ENCODE measurements at regions not wholly inside any gene's neighbourhood (a gene's known extent, or its start where the extent isn't known, plus 50 kb on each side); places are given as distances from the start of the nearest gene placed in this dataset.

DNA sequence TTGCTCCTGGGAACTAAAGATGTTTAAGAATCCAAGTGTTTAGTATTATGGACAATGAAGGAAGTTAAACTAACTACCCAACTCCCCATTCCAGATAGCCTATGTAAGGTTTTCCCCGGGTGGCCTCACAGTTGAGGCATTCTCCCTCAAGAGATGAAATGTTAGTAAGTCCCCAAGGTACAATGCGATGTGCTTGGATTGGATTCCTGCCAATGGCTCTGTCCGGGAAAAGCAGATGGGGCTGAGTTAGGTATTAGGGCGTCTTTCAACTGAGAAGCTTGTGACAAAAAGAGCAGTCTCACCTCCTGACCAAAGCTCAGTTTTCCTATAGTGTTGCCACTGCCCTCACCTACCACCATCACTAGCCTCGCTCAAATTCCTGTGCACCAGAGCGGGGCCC, 64.8 kb upstream of the E2F7 start:
- no peak for FAIRE-seq
- CTCF ChIA-PET: no interaction called here

DNA sequence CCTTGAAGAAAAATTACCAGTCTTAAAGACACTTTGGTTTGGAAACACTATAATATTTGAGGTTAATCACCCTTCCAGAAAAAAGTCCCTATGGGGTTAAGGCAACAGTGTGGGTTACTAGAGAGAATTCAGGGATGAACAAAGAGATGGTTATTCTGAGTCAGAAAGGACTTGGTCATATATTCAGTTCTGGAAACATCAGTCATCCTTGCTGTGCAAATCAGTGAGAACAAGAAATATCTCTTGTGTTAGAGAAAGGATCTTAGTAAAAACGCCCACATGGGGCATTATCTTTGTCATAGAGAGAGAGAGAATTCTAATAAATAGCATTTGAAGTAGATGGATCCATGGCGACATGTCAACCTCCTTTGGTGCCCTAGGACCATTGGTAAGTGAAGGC, 59.4 kb upstream of the E2F7 start:
- no peak overlapping the region for H3K4me3 ChIP-seq
- H3K27ac ChIP-seq: no peak overlapping the region
- POLR2A ChIA-PET: no interaction called here
- WGBS (ENCODE audit: missing lambda C conversion rate): 9% methylated on average over 2 of the region's 2 CpGs
- FAIRE-seq (no peak), ATAC-seq (no peak), DNase-seq (ENCODE audit: low read depth in 1 of 2, low spot score in 1 of 2) (no peak)
- H3K4me2 ChIP-seq: no peak overlapping the region
- H3K9me3 ChIP-seq: no peaks in the 10 kb centered on the region
- H3K4me1 ChIP-seq: peaks cover 30% of the 10 kb centered on the region
- TF ChIP-seq GATA3 (IDR thresholded peaks at IDR 0.05; ENCODE audit: borderline replicate concordance) (no peak), POLR2A (IDR thresholded peaks at IDR 0.05; ENCODE audit: low read length) (no peak), HDAC2 (IDR thresholded peaks at IDR 0.05) (no peak), RCOR1 (IDR thresholded peaks at IDR 0.05; ENCODE audit: low read depth, low read length) (no peak), HEYL (CRISPR knock-in tag; IDR thresholded peaks at IDR 0.05) (no peak), FOSB (CRISPR knock-in tag; IDR thresholded peaks at IDR 0.05) (no peak), MAFK (IDR thresholded peaks at IDR 0.05; ENCODE audit: partially characterized antibody) (no peak), RAD21 (conservative IDR thresholded peaks at IDR 0.05 in 1 of 2, IDR thresholded peaks at IDR 0.05 in 1 of 2) (no peak), RNF2 (IDR thresholded peaks at IDR 0.05; ENCODE audit: borderline replicate concordance, low read depth) (no peak), CBX8 (IDR thresholded peaks at IDR 0.05) (no peak), SREBF2 (IDR thresholded peaks at IDR 0.05) (no peak)
- TF ChIP-seq, protein P1, sequence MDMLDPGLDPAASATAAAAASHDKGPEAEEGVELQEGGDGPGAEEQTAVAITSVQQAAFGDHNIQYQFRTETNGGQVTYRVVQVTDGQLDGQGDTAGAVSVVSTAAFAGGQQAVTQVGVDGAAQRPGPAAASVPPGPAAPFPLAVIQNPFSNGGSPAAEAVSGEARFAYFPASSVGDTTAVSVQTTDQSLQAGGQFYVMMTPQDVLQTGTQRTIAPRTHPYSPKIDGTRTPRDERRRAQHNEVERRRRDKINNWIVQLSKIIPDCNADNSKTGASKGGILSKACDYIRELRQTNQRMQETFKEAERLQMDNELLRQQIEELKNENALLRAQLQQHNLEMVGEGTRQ (IDR thresholded peaks at IDR 0.05): no peak
- TF ChIP-seq, protein P2, sequence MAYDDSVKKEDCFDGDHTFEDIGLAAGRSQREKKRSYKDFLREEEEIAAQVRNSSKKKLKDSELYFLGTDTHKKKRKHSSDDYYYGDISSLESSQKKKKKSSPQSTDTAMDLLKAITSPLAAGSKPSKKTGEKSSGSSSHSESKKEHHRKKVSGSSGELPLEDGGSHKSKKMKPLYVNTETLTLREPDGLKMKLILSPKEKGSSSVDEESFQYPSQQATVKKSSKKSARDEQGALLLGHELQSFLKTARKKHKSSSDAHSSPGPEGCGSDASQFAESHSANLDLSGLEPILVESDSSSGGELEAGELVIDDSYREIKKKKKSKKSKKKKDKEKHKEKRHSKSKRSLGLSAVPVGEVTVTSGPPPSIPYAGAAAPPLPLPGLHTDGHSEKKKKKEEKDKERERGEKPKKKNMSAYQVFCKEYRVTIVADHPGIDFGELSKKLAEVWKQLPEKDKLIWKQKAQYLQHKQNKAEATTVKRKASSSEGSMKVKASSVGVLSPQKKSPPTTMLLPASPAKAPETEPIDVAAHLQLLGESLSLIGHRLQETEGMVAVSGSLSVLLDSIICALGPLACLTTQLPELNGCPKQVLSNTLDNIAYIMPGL (CRISPR knock-in tag; IDR thresholded peaks at IDR 0.05; ENCODE audit: borderline replicate concordance): no peak
- TF ChIP-seq, protein P3, sequence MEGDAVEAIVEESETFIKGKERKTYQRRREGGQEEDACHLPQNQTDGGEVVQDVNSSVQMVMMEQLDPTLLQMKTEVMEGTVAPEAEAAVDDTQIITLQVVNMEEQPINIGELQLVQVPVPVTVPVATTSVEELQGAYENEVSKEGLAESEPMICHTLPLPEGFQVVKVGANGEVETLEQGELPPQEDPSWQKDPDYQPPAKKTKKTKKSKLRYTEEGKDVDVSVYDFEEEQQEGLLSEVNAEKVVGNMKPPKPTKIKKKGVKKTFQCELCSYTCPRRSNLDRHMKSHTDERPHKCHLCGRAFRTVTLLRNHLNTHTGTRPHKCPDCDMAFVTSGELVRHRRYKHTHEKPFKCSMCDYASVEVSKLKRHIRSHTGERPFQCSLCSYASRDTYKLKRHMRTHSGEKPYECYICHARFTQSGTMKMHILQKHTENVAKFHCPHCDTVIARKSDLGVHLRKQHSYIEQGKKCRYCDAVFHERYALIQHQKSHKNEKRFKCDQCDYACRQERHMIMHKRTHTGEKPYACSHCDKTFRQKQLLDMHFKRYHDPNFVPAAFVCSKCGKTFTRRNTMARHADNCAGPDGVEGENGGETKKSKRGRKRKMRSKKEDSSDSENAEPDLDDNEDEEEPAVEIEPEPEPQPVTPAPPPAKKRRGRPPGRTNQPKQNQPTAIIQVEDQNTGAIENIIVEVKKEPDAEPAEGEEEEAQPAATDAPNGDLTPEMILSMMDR (IDR thresholded peaks at IDR 0.05): no peak
- CTCF ChIA-PET: no interaction called here

More for the DNA sequence above, 64.8 kb upstream of the E2F7 start:
- Histone ChIP-seq H3K27ac (no peak overlapping the region), H3K4me1 (no peaks in the 10 kb centered on the region), H3K9me3 (no peaks in the 10 kb centered on the region), H3K4me2 (no peak overlapping the region), H3K4me3 (no peak overlapping the region)
- ATAC-seq: no peak
- 7% methylated on average over 6 of the region's 6 CpGs for WGBS (ENCODE audit: missing lambda C conversion rate)
- no peak for TF ChIP-seq JUN (IDR thresholded peaks at IDR 0.05)
- TF ChIP-seq RNF2 (IDR thresholded peaks at IDR 0.05; ENCODE audit: borderline replicate concordance, low read depth): no peak
- no peak for TF ChIP-seq MYC (IDR thresholded peaks at IDR 0.05; ENCODE audit: borderline replicate concordance, low read length)
- no peak for TF ChIP-seq ZSCAN20 (CRISPR knock-in tag; IDR thresholded peaks at IDR 0.05)
- TF ChIP-seq NR3C1 (IDR thresholded peaks at IDR 0.05): no peak
- TF ChIP-seq, protein P4, sequence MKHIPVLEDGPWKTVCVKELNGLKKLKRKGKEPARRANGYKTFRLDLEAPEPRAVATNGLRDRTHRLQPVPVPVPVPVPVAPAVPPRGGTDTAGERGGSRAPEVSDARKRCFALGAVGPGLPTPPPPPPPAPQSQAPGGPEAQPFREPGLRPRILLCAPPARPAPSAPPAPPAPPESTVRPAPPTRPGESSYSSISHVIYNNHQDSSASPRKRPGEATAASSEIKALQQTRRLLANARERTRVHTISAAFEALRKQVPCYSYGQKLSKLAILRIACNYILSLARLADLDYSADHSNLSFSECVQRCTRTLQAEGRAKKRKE (CRISPR knock-in tag; IDR thresholded peaks at IDR 0.05; ENCODE audit: low read depth): no peak
- no peak for DNase-seq (ENCODE audit: low read depth in 1 of 2, low spot score in 1 of 2)
- POLR2A ChIA-PET: no interaction called here

DNA sequence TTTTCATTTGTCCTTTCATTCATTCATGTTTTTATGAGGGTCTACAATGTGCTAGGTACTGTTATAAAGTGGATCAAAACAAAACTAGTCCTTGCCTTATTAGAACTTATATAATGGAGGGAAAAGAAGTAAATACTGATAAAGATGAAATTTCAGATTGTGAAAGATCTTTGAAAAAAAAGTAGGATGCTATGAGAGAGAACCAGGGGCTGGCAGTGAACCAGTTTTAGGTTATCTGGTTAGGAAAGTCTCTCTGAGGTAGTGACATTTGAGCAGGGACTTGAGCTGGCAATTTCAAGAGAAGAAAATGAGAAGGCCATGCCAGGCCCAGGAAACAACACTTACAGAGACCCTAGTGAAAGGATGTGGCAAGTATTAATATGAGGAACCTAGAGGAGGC, 57.3 kb upstream of the E2F7 start:
- Histone ChIP-seq H3K4me1 (peaks cover 35% of the 10 kb centered on the region), H3K9me3 (no peaks in the 10 kb centered on the region), H3K4me3 (no peak overlapping the region), H3K4me2 (peak overlapping the region; percentile 58), H3K27ac (peak overlapping the region; percentile 55 to 72)
- DNase-seq (ENCODE audit: low read depth in 1 of 2, low spot score in 1 of 2) (no peak), ATAC-seq (0 out of 6 replicates have a peak, but pooled peaks of 1 of the 2 experiments have one; percentile 8), FAIRE-seq (no peak)
- POLR2A ChIA-PET: no interaction called here
- CTCF ChIA-PET: no interaction called here
- TF ChIP-seq PHF8 (IDR thresholded peaks at IDR 0.05; ENCODE audit: borderline replicate concordance, low read depth) (no peak), CBX8 (IDR thresholded peaks at IDR 0.05) (no peak), JUNB (IDR thresholded peaks at IDR 0.05) (no peak), FOSB (CRISPR knock-in tag; IDR thresholded peaks at IDR 0.05) (no peak), HOXB13 (CRISPR knock-in tag; IDR thresholded peaks at IDR 0.05; ENCODE audit: low read depth) (no peak), RCOR1 (IDR thresholded peaks at IDR 0.05; ENCODE audit: low read depth, low read length) (no peak)
- TF ChIP-seq, protein P5, sequence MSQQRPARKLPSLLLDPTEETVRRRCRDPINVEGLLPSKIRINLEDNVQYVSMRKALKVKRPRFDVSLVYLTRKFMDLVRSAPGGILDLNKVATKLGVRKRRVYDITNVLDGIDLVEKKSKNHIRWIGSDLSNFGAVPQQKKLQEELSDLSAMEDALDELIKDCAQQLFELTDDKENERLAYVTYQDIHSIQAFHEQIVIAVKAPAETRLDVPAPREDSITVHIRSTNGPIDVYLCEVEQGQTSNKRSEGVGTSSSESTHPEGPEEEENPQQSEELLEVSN (IDR thresholded peaks at IDR 0.05; ENCODE audit: borderline replicate concordance, low read depth): no peak
- TF ChIP-seq, protein P6, sequence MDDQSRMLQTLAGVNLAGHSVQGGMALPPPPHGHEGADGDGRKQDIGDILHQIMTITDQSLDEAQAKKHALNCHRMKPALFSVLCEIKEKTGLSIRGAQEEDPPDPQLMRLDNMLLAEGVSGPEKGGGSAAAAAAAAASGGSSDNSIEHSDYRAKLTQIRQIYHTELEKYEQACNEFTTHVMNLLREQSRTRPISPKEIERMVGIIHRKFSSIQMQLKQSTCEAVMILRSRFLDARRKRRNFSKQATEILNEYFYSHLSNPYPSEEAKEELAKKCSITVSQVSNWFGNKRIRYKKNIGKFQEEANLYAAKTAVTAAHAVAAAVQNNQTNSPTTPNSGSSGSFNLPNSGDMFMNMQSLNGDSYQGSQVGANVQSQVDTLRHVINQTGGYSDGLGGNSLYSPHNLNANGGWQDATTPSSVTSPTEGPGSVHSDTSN (IDR thresholded peaks at IDR 0.05): no peak
- TF ChIP-seq, protein P7, sequence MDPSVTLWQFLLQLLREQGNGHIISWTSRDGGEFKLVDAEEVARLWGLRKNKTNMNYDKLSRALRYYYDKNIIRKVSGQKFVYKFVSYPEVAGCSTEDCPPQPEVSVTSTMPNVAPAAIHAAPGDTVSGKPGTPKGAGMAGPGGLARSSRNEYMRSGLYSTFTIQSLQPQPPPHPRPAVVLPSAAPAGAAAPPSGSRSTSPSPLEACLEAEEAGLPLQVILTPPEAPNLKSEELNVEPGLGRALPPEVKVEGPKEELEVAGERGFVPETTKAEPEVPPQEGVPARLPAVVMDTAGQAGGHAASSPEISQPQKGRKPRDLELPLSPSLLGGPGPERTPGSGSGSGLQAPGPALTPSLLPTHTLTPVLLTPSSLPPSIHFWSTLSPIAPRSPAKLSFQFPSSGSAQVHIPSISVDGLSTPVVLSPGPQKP (IDR thresholded peaks at IDR 0.05; ENCODE audit: low read depth, low read length): no peak
- TF ChIP-seq, protein P8, sequence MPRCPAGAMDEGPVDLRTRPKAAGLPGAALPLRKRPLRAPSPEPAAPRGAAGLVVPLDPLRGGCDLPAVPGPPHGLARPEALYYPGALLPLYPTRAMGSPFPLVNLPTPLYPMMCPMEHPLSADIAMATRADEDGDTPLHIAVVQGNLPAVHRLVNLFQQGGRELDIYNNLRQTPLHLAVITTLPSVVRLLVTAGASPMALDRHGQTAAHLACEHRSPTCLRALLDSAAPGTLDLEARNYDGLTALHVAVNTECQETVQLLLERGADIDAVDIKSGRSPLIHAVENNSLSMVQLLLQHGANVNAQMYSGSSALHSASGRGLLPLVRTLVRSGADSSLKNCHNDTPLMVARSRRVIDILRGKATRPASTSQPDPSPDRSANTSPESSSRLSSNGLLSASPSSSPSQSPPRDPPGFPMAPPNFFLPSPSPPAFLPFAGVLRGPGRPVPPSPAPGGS (IDR thresholded peaks at IDR 0.05): no peak

All from A549 (cell line).